ENCODE measurements at regions not wholly inside any gene's neighbourhood (a gene's known extent, or its start where the extent isn't known, plus 50 kb on each side); places are given as distances from the start of the nearest gene placed in this dataset.
"Not testable (repeated sequence)": the region's sequence is repeated elsewhere in the genome, so short reads cannot be mapped to it uniquely, and the experiment has no call there.

GRCh38 chr7:67484244-67484751 lies 487.7 kb downstream of the TYW1 start:
- peak; percentile 46 to 65 for DNase-seq

- DNase-seq = no peak
Measured at GRCh38 chr7:67486401-67486800, 489.8 kb downstream of the TYW1 start.

- no peak for DNase-seq
Measured at GRCh38 chr7:67487316-67487715, 490.7 kb downstream of the TYW1 start.

- DNase-seq = no peak
Measured at GRCh38 chr7:67489881-67490280, 493.2 kb downstream of the TYW1 start.

- no peak for DNase-seq
Measured at GRCh38 chr7:67493366-67493765, 496.7 kb downstream of the TYW1 start.

- no peak for DNase-seq
Measured at GRCh38 chr7:67496589-67496988, 500.0 kb downstream of the TYW1 start.

GRCh38 chr7:67497914-67498313 lies 501.3 kb downstream of the TYW1 start:
- not testable (repeated sequence) for DNase-seq

- no peak for DNase-seq
Measured at GRCh38 chr7:67502929-67503328, 506.3 kb downstream of the TYW1 start.

GRCh38 chr7:67505449-67505848 lies 508.8 kb downstream of the TYW1 start:
- no peak for DNase-seq

GRCh38 chr7:67512481-67512880 lies 515.8 kb downstream of the TYW1 start:
- no peak for DNase-seq

GRCh38 chr7:67518580-67518979 lies 521.9 kb downstream of the TYW1 start:
- DNase-seq = no peak

- DNase-seq = no peak
Measured at GRCh38 chr7:67519171-67519570, 522.5 kb downstream of the TYW1 start.

- no peak for DNase-seq
Measured at GRCh38 chr7:67522504-67522903, 525.9 kb downstream of the TYW1 start.

- DNase-seq = no peak
Measured at GRCh38 chr7:67523713-67524112, 527.1 kb downstream of the TYW1 start.

GRCh38 chr7:67525588-67525987 lies 529.0 kb downstream of the TYW1 start:
- DNase-seq = no peak

- DNase-seq = no peak
Measured at GRCh38 chr7:67535241-67535989, 538.8 kb downstream of the TYW1 start.

GRCh38 chr7:67542916-67543315 lies 546.3 kb downstream of the TYW1 start:
- DNase-seq = no peak

- no peak for DNase-seq
Measured at GRCh38 chr7:67547183-67547907, 550.7 kb downstream of the TYW1 start.

GRCh38 chr7:67549126-67549525 lies 552.5 kb downstream of the TYW1 start:
- no peak for DNase-seq

GRCh38 chr7:67550801-67551436 lies 554.3 kb downstream of the TYW1 start:
- no peak for DNase-seq

- no peak for DNase-seq
Measured at GRCh38 chr7:67552738-67553137, 556.1 kb downstream of the TYW1 start.

GRCh38 chr7:67553378-67553777 lies 556.7 kb downstream of the TYW1 start:
- DNase-seq = no peak

- no peak for DNase-seq
Measured at GRCh38 chr7:67554986-67555385, 558.4 kb downstream of the TYW1 start.

GRCh38 chr7:67564959-67565358 lies 568.3 kb downstream of the TYW1 start:
- no peak for DNase-seq

Measured in Kasumi-1 (cell line).